GM12878 (cell line): ENCODE measurements at regions not wholly inside any gene's neighbourhood (a gene's known extent, or its start where the extent isn't known, plus 50 kb on each side); places are given as distances from the start of the nearest gene placed in this dataset.

ENCODE experiments used
- ATAC-seq: fragments of 200-7000 bp; cut with Tn5 transposase; 3 replicates; pipeline ENCODE4 v1.9.1; 2020; ENCODE audit warnings: mild to moderate bottlenecking, moderate library complexity
- BruUV-seq: library from RNA; stranded (reverse); fragments of 400-500 nt; replicated peaks from 2 replicates; lab custom pipeline; 2021; lab: Mats Ljungman, UMichigan
- CTCF ChIA-PET: fragments of 300-600 bp; sonication (Branson Sonifier 250); formaldehyde crosslinking; extraction: SDS; loops from one replicate; lab custom pipeline; 2021; ENCODE audit warnings: inconsistent platforms; lab: Yijun Ruan, JAX
- POLR2A ChIA-PET: fragments of 350-600 bp; formaldehyde crosslinking; extraction: SDS; loops from one replicate; lab custom pipeline; 2021; ENCODE audit warnings: inconsistent platforms; lab: Charles Lee
- RAD21 ChIA-PET: fragments of 300-600 bp; sonication (Branson Sonifier 250); formaldehyde crosslinking; loops from one replicate; lab custom pipeline; 2023; ENCODE audit warnings: antibody characterized with exemption; ENCODE audit not compliant: unreplicated experiment; lab: Charles Lee
- SMC1A ChIA-PET: fragments of 300-600 bp; sonication (Branson Sonifier 250); formaldehyde crosslinking; loops from one replicate; lab custom pipeline; 2023; ENCODE audit not compliant: unreplicated experiment, uncharacterized antibody; lab: Charles Lee
- DNase-seq: peaks from one replicate; pipeline ENCODE4 v3.0.0-alpha.2; 2011; ENCODE audit warnings: low read depth, low spot score
- FAIRE-seq: peaks from 3 replicates; lab custom pipeline; 2011; peaks lifted over from hg19 to GRCh38; lab: Jason Lieb, UNC
- H2AFZ ChIP-seq: 2 replicates; pipeline ENCODE4 v1.6.0; 2011; ENCODE audit warnings: low read depth, low read length, control low read depth; ENCODE audit not compliant: control insufficient read depth
- H3K27ac ChIP-seq: 2 replicates; pipeline ENCODE4 v1.5.1; 2011; ENCODE audit warnings: control low read depth; ENCODE audit not compliant: control insufficient read depth, insufficient read depth
- H3K27me3 ChIP-seq, 2 experiments: replicated peaks in 1 of 2; 2 replicates each; pipeline versions ENCODE4 v1.6.0 to v1.6.1; 2011; ENCODE audit warnings: low read length in 1 of 2; ENCODE audit not compliant: control insufficient read depth in 2 of 2, insufficient read depth in 2 of 2
- H3K36me3 ChIP-seq, 2 experiments: 2 replicates each; pipeline ENCODE4 v1.5.1; 2011; ENCODE audit warnings: low read length in 1 of 2; ENCODE audit not compliant: control insufficient read depth in 2 of 2, insufficient read depth in 2 of 2
- H3K4me1 ChIP-seq: 2 replicates; pipeline ENCODE4 v1.6.1; 2011; ENCODE audit warnings: mild to moderate bottlenecking, low read length, moderate library complexity, mixed read lengths; ENCODE audit not compliant: control insufficient read depth, insufficient read depth
- H3K4me2 ChIP-seq: 2 replicates; pipeline ENCODE4 v1.6.0; 2011; ENCODE audit warnings: control low read depth; ENCODE audit not compliant: control insufficient read depth, insufficient read depth
- H3K4me3 ChIP-seq: fragments of 200-600 bp; sonication (generic); 2 replicates; pipeline ENCODE4 v1.5.1; 2016
- H3K79me2 ChIP-seq: 2 replicates; pipeline ENCODE4 v1.6.0; 2011; ENCODE audit warnings: low read length; ENCODE audit not compliant: control insufficient read depth, insufficient read depth
- H3K9ac ChIP-seq: 2 replicates; pipeline ENCODE4 v1.8.0; 2011; ENCODE audit warnings: low read length, control low read depth, mixed read lengths; ENCODE audit not compliant: control insufficient read depth, insufficient read depth
- H3K9me3 ChIP-seq: replicated peaks from 3 replicates; pipeline ENCODE4 v1.5.1; 2011; ENCODE audit warnings: mild to moderate bottlenecking, low read length; ENCODE audit not compliant: control insufficient read depth, insufficient read depth
- H4K20me1 ChIP-seq: 2 replicates; pipeline ENCODE4 v1.6.0; 2011; ENCODE audit not compliant: control insufficient read depth, insufficient read depth
- BACH1 ChIP-seq: fragments of 450-650 bp; IDR thresholded peaks from 2 replicates; pipeline ENCODE4 v1.6.1; 2017; ENCODE audit warnings: mild to moderate bottlenecking, borderline replicate concordance
- BRCA1 ChIP-seq: IDR thresholded peaks from 2 replicates; pipeline ENCODE4 v1.6.1; 2011; ENCODE audit warnings: low read depth, low read length, improper control_type of control experiment
- EGR1 ChIP-seq, 2 experiments: IDR thresholded peaks; 1 replicate in 1 of 2; 2 replicates in 1 of 2; pipeline ENCODE4 v1.6.1; 2011 to 2012; ENCODE audit warnings: low read depth in 2 of 2, low read length in 2 of 2, borderline replicate concordance in 1 of 2, mild to moderate bottlenecking in 1 of 2, moderate library complexity in 1 of 2
- ETV6 ChIP-seq, 2 experiments: fragments of 450-650 bp in 1 of 2; IDR thresholded peaks in 1 of 2; conservative IDR thresholded peaks in 1 of 2; 2 replicates each; pipeline ENCODE4 v1.6.1; 2014; ENCODE audit warnings: antibody characterized with exemption in 1 of 2, borderline replicate concordance in 1 of 2, low read depth in 1 of 2, mild to moderate bottlenecking in 1 of 2, moderate library complexity in 1 of 2
- GATAD2B ChIP-seq: fragments of 450-650 bp; conservative IDR thresholded peaks from 2 replicates; pipeline ENCODE4 v1.6.1; 2017; ENCODE audit warnings: low read depth, mild to moderate bottlenecking, moderate library complexity
- KAT2A ChIP-seq: conservative IDR thresholded peaks from 2 replicates; pipeline ENCODE4 v1.6.1; 2011; ENCODE audit warnings: low read depth, low read length; ENCODE audit not compliant: control insufficient read depth
- MEF2A ChIP-seq: IDR thresholded peaks from 2 replicates; pipeline ENCODE4 v1.6.1; 2011; ENCODE audit warnings: low read depth, mild to moderate bottlenecking, low read length, moderate library complexity; ENCODE audit not compliant: insufficient read depth
- MEF2B ChIP-seq: fragments of 450-650 bp; IDR thresholded peaks from 2 replicates; pipeline ENCODE4 v1.6.1; 2018; ENCODE audit warnings: mild to moderate bottlenecking, moderate library complexity; ENCODE audit not compliant: partially characterized antibody, poor library complexity, severe bottlenecking
- MXI1 ChIP-seq: fragments of 150-350 bp; IDR thresholded peaks from 2 replicates; pipeline ENCODE4 v1.6.1; 2011; ENCODE audit warnings: low read depth, mild to moderate bottlenecking, inconsistent platforms, low read length, improper control_type of control experiment
- MYB ChIP-seq: fragments of 150-350 bp; IDR thresholded peaks from 2 replicates; pipeline ENCODE4 v1.6.1; 2014; ENCODE audit warnings: mild to moderate bottlenecking, low read depth, low read length, borderline replicate concordance
- ZNF24 ChIP-seq: fragments of 450-650 bp; IDR thresholded peaks from 2 replicates; pipeline ENCODE4 v1.6.1; 2017; ENCODE audit warnings: antibody characterized with exemption, mild to moderate bottlenecking
- ZZZ3 ChIP-seq: IDR thresholded peaks from 2 replicates; pipeline ENCODE4 v1.6.1; 2011; ENCODE audit warnings: low read depth; ENCODE audit not compliant: control insufficient read depth, insufficient read length
- in situ Hi-C: fragments of 300-500 bp; cut with MboI; formaldehyde crosslinking; loops from 9 replicates; pipeline ENCODE4 v1.14.3; 2018; ENCODE audit warnings: mixed read lengths
- intact Hi-C: fragments of 100-400 bp; cut with micrococcal nuclease; formaldehyde crosslinking; loops from one replicate; pipeline ENCODE4 v1.14.2; 2022; ENCODE audit not compliant: unreplicated experiment
- TF ChIP-seq, protein P1 (sequence below), 3 experiments: IDR thresholded peaks in 2 of 3; conservative IDR thresholded peaks in 1 of 3; 2 replicates each; pipeline ENCODE4 v1.5.1; 2011; ENCODE audit warnings: low read depth in 3 of 3, low read length in 3 of 3, mild to moderate bottlenecking in 3 of 3, control low read depth in 2 of 3, moderate library complexity in 2 of 3, inconsistent platforms in 1 of 3, mixed read lengths in 1 of 3; ENCODE audit not compliant: control insufficient read depth in 2 of 3, insufficient read depth in 1 of 3; ENCODE audit errors: extremely low read depth in 1 of 3

- TF ChIP-seq MEF2B = no peak
- TF ChIP-seq EGR1 (IDR thresholded peaks at IDR 0.05; ENCODE audit: borderline replicate concordance in 1 of 2, low read depth in 2 of 2, low read length in 2 of 2) = no peak
- no peak for TF ChIP-seq MEF2A
- no peak for TF ChIP-seq ZZZ3
- TF ChIP-seq KAT2A = no peak
- TF ChIP-seq ZNF24 = no peak
- TF ChIP-seq MYB = no peak
- no peak for TF ChIP-seq BACH1
These were observed 372.5 kb upstream of the KCNN2 start (continued) for GRCh38 chr5:113989278-113989912.

- no peaks in the 10 kb centered on the region for H3K79me2 ChIP-seq
- H3K9me3 ChIP-seq = no peaks in the 10 kb centered on the region
- in situ Hi-C loops (no loop called here), intact Hi-C loops (no loop called here)
- POLR2A ChIA-PET = no interaction called here
- ATAC-seq (no peak), DNase-seq (no peak), FAIRE-seq (no peak)
- H3K4me2 ChIP-seq = no peak overlapping the region
- no peaks in the 10 kb centered on the region for H3K36me3 ChIP-seq
- SMC1A ChIA-PET = interaction anchor here (0.6 to 1.3 kb wide), 3 partner anchors 12 to 325 kb away, joined by 3 read pairs; no protein-coding TSS in a partner anchor
- H3K4me1 ChIP-seq = no peaks in the 10 kb centered on the region
- H3K27me3 ChIP-seq = no peaks in the 10 kb centered on the region
- H3K4me3 ChIP-seq = no peak overlapping the region
- no peak for TF ChIP-seq BRCA1
- TF ChIP-seq GATAD2B = no peak
- no peak for TF ChIP-seq ETV6 (conservative IDR thresholded peaks at IDR 0.05 in 1 of 2, IDR thresholded peaks at IDR 0.05 in 1 of 2; ENCODE audit: borderline replicate concordance in 1 of 2, low read depth in 1 of 2)
- TF ChIP-seq MXI1 = no peak
- TF ChIP-seq, protein P1, sequence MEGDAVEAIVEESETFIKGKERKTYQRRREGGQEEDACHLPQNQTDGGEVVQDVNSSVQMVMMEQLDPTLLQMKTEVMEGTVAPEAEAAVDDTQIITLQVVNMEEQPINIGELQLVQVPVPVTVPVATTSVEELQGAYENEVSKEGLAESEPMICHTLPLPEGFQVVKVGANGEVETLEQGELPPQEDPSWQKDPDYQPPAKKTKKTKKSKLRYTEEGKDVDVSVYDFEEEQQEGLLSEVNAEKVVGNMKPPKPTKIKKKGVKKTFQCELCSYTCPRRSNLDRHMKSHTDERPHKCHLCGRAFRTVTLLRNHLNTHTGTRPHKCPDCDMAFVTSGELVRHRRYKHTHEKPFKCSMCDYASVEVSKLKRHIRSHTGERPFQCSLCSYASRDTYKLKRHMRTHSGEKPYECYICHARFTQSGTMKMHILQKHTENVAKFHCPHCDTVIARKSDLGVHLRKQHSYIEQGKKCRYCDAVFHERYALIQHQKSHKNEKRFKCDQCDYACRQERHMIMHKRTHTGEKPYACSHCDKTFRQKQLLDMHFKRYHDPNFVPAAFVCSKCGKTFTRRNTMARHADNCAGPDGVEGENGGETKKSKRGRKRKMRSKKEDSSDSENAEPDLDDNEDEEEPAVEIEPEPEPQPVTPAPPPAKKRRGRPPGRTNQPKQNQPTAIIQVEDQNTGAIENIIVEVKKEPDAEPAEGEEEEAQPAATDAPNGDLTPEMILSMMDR (IDR thresholded peaks at IDR 0.05 in 2 of 3, conservative IDR thresholded peaks at IDR 0.05 in 1 of 3; ENCODE audit: control insufficient read depth in 2 of 3, extremely low read depth in 1 of 3, insufficient read depth in 1 of 3, low read depth in 3 of 3, low read length in 3 of 3) = no peak
- RAD21 ChIA-PET = no interaction called here
- H3K27ac ChIP-seq = no peak overlapping the region
- no peak overlapping the region for H3K9ac ChIP-seq
- no peak overlapping the region for H2AFZ ChIP-seq
- BruUV-seq = no TSS peak
- CTCF ChIA-PET = interaction anchor here (1.2 kb wide), 1 partner anchor 13 kb away, joined by 3 read pairs; no protein-coding TSS in a partner anchor
- no peaks in the 10 kb centered on the region for H4K20me1 ChIP-seq
These were observed 372.0 kb upstream of the KCNN2 start for GRCh38 chr5:113989913-113990305.
